Testis (tissue), 2 donors: ENCODE measurements at regions not wholly inside any gene's neighbourhood (a gene's known extent, or its start where the extent isn't known, plus 50 kb on each side); places are given as distances from the start of the nearest gene placed in this dataset.

Experiments used
- POLR2A ChIP-seq: fragments of 450-650 bp; IDR thresholded peaks from one replicate; pipeline ENCODE4 v1.6.1; 2017; ENCODE audit warnings: antibody characterized with exemption, mild to moderate bottlenecking, moderate library complexity
- TF ChIP-seq, protein P1 (sequence below), 3 experiments: fragments of 450-650 bp in 2 of 3; fragments of 200-600 bp in 1 of 3; sonication (generic) in 1 of 3; IDR thresholded peaks; one replicate each; pipeline ENCODE4 v1.5.1; 2016 to 2019; ENCODE audit warnings: antibody characterized with exemption in 3 of 3, mild to moderate bottlenecking in 2 of 3, moderate library complexity in 1 of 3

DNA sequence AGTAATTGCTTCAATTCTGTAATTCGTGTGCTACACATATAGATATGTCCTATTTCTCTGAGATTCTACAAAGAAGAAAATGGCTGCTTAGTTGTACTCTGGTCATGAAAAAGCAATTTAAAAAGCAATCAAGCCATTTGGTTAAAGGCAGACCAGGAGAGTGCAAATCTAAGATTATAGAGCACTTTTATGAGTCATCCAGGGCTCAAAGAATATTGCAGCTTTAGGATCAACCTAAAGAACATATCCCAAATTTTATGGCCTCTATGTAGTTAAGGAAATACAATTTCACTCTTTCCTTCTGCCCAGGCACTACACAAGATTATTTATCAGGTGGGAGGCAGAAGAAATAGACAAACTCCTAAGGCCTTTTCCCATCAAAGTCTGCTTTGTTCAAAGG, 332.8 kb downstream of the SEC23A start:
- TF ChIP-seq POLR2A: no peak
- TF ChIP-seq, protein P1, sequence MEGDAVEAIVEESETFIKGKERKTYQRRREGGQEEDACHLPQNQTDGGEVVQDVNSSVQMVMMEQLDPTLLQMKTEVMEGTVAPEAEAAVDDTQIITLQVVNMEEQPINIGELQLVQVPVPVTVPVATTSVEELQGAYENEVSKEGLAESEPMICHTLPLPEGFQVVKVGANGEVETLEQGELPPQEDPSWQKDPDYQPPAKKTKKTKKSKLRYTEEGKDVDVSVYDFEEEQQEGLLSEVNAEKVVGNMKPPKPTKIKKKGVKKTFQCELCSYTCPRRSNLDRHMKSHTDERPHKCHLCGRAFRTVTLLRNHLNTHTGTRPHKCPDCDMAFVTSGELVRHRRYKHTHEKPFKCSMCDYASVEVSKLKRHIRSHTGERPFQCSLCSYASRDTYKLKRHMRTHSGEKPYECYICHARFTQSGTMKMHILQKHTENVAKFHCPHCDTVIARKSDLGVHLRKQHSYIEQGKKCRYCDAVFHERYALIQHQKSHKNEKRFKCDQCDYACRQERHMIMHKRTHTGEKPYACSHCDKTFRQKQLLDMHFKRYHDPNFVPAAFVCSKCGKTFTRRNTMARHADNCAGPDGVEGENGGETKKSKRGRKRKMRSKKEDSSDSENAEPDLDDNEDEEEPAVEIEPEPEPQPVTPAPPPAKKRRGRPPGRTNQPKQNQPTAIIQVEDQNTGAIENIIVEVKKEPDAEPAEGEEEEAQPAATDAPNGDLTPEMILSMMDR (IDR thresholded peaks at IDR 0.05): no peak
